OCI-LY1 (cell line): ENCODE measurements at regions not wholly inside any gene's neighbourhood (a gene's known extent, or its start where the extent isn't known, plus 50 kb on each side); places are given as distances from the start of the nearest gene placed in this dataset.

Experiments
- H2AFZ ChIP-seq: fragments of 200-600 bp; sonication (generic), shearing (Covaris generic); 2 replicates; pipeline ENCODE4 v1.6.0; 2014; ENCODE audit warnings: antibody characterized with exemption, mild to moderate bottlenecking, low read length
- H3F3A ChIP-seq: fragments of 200-600 bp; sonication (generic), shearing (Covaris generic); 2 replicates; pipeline ENCODE4 v1.6.0; 2014; ENCODE audit warnings: mild to moderate bottlenecking, antibody characterized with exemption, low read length, moderate library complexity; ENCODE audit not compliant: insufficient read depth
- H3K27ac ChIP-seq: fragments of 200-600 bp; sonication (generic); 2 replicates; pipeline ENCODE4 v1.5.1; 2014; ENCODE audit warnings: low read length, mixed run types, mild to moderate bottlenecking, low read depth; ENCODE audit not compliant: poor library complexity, severe bottlenecking
- H3K27me3 ChIP-seq: fragments of 200-600 bp; sonication (generic); 2 replicates; pipeline ENCODE4 v1.6.0; 2014; ENCODE audit warnings: antibody characterized with exemption, mild to moderate bottlenecking, low read length, moderate library complexity; ENCODE audit not compliant: insufficient read depth
- H3K36me3 ChIP-seq: fragments of 200-600 bp; sonication (generic); 2 replicates; pipeline ENCODE4 v1.6.1; 2014; ENCODE audit warnings: mild to moderate bottlenecking, antibody characterized with exemption, low read length, moderate library complexity, mixed read lengths; ENCODE audit not compliant: insufficient read depth
- H3K4me1 ChIP-seq: fragments of 200-600 bp; sonication (generic); 2 replicates; pipeline ENCODE4 v1.5.1; 2014; ENCODE audit warnings: mild to moderate bottlenecking, low read length, moderate library complexity; ENCODE audit not compliant: insufficient read depth, severe bottlenecking
- H3K4me2 ChIP-seq: fragments of 200-600 bp; sonication (generic), shearing (Covaris generic); 2 replicates; pipeline ENCODE4 v1.6.1; 2014; ENCODE audit warnings: low read length
- H3K4me3 ChIP-seq: fragments of 200-600 bp; sonication (generic); 2 replicates; pipeline ENCODE4 v1.5.1; 2014; ENCODE audit warnings: low read length, low read depth, mild to moderate bottlenecking, mixed read lengths; ENCODE audit not compliant: poor library complexity, severe bottlenecking
- H3K79me2 ChIP-seq: fragments of 200-600 bp; shearing (Covaris generic); 2 replicates; pipeline ENCODE4 v1.6.1; 2016; ENCODE audit warnings: mixed run types, low read length, mixed read lengths; ENCODE audit not compliant: insufficient read depth
- H3K9ac ChIP-seq: fragments of 200-600 bp; sonication (generic), shearing (Covaris generic); 2 replicates; pipeline ENCODE4 v1.6.1; 2014; ENCODE audit warnings: mild to moderate bottlenecking, low read length, mixed read lengths
- H3K9me2 ChIP-seq: fragments of 200-600 bp; sonication (generic), shearing (Covaris generic); 2 replicates; pipeline ENCODE4 v1.6.1; 2014; ENCODE audit warnings: low read depth, mild to moderate bottlenecking, low read length, mixed read lengths
- H3K9me3 ChIP-seq: fragments of 200-600 bp; shearing (Covaris generic); 2 replicates; pipeline ENCODE4 v1.6.1; 2014; ENCODE audit warnings: low read length, mixed read lengths
- H4K20me1 ChIP-seq: fragments of 200-600 bp; sonication (generic), shearing (Covaris generic); 2 replicates; pipeline ENCODE4 v1.6.0; 2016; ENCODE audit warnings: mild to moderate bottlenecking, low read length; ENCODE audit not compliant: insufficient read depth
- CTCF ChIP-seq: fragments of 200-600 bp; sonication (generic), shearing (Covaris generic); IDR thresholded peaks from 2 replicates; pipeline ENCODE4 v1.5.1; 2017; ENCODE audit warnings: mild to moderate bottlenecking, antibody characterized with exemption, low read length, moderate library complexity, mixed read lengths
- EZH2 ChIP-seq: fragments of 200-600 bp; sonication (generic), shearing (Covaris generic); IDR thresholded peaks from 2 replicates; pipeline ENCODE4 v1.8.0; 2017; ENCODE audit warnings: borderline replicate concordance, mixed run types, mild to moderate bottlenecking, antibody characterized with exemption, low read length, moderate library complexity, mixed read lengths

GRCh38 chr10:124174071-124174566 is 80.7 kb upstream of the CHST15 start:
- Histone ChIP-seq H3K27ac (no peak overlapping the region), H4K20me1 (no peaks in the 10 kb centered on the region), H3K4me3 (no peak overlapping the region), H3K79me2 (no peaks in the 10 kb centered on the region), H3K9me2 (no peaks in the 10 kb centered on the region), H3K9me3 (no peaks in the 10 kb centered on the region), H2AFZ (no peak overlapping the region), H3K9ac (no peak overlapping the region), H3K36me3 (no peaks in the 10 kb centered on the region), H3F3A (no peaks in the 10 kb centered on the region), H3K4me1 (peaks cover 8% of the 10 kb centered on the region), H3K4me2 (no peak overlapping the region), H3K27me3 (peaks cover 10% of the 10 kb centered on the region)
- no peak for TF ChIP-seq EZH2
- no peak for TF ChIP-seq CTCF

- no peak overlapping the region for H3K4me2 ChIP-seq
- no peaks in the 10 kb centered on the region for H3K79me2 ChIP-seq
- H3K4me1 ChIP-seq, result peaks cover 8% of the 10 kb centered on the region
- no peak overlapping the region for H3K4me3 ChIP-seq
- no peak overlapping the region for H3K27ac ChIP-seq
- no peaks in the 10 kb centered on the region for H3K9me3 ChIP-seq
- no peaks in the 10 kb centered on the region for H3F3A ChIP-seq
- H3K27me3 ChIP-seq, result peaks cover 10% of the 10 kb centered on the region
- H4K20me1 ChIP-seq, result no peaks in the 10 kb centered on the region
- no peak overlapping the region for H2AFZ ChIP-seq
- no peaks in the 10 kb centered on the region for H3K36me3 ChIP-seq
- H3K9ac ChIP-seq, result no peak overlapping the region
- no peak for TF ChIP-seq CTCF
- no peak for TF ChIP-seq EZH2
- no peaks in the 10 kb centered on the region for H3K9me2 ChIP-seq
Observed at GRCh38 chr10:124173298-124173900, 80.0 kb upstream of the CHST15 start.

GRCh38 chr10:124172181-124172916 is 79.0 kb upstream of the CHST15 start:
- TF ChIP-seq CTCF (no peak), EZH2 (no peak)
- Histone ChIP-seq H3K36me3 (no peaks in the 10 kb centered on the region), H2AFZ (no peak overlapping the region), H4K20me1 (no peaks in the 10 kb centered on the region), H3F3A (no peaks in the 10 kb centered on the region), H3K27ac (no peak overlapping the region), H3K27me3 (peaks cover 10% of the 10 kb centered on the region), H3K79me2 (no peaks in the 10 kb centered on the region), H3K4me3 (no peak overlapping the region), H3K4me2 (no peak overlapping the region), H3K9me2 (no peaks in the 10 kb centered on the region), H3K9me3 (no peaks in the 10 kb centered on the region), H3K9ac (no peak overlapping the region), H3K4me1 (peaks cover 8% of the 10 kb centered on the region)
